Thyroid gland (tissue), 4 donors: ENCODE measurements at regions not wholly inside any gene's neighbourhood (a gene's known extent, or its start where the extent isn't known, plus 50 kb on each side); places are given as distances from the start of the nearest gene placed in this dataset.

Experiments
- POLR2A ChIP-seq, 2 donors: fragments of 450-650 bp; IDR thresholded peaks; one replicate each; pipeline ENCODE4 v1.6.1; 2017; ENCODE audit warnings: antibody characterized with exemption in 2 of 2, mild to moderate bottlenecking in 2 of 2, moderate library complexity in 1 of 2
- TF ChIP-seq, protein P1 (sequence below), 6 experiments: fragments of 200-600 bp in 3 of 6; fragments of 450-650 bp in 3 of 6; sonication (generic) in 3 of 6; IDR thresholded peaks; one replicate each; pipeline ENCODE4 v1.5.1; 2016 to 2019; ENCODE audit warnings: antibody characterized with exemption in 6 of 6, mild to moderate bottlenecking in 2 of 6, inconsistent platforms in 1 of 6, moderate library complexity in 1 of 6

DNA sequence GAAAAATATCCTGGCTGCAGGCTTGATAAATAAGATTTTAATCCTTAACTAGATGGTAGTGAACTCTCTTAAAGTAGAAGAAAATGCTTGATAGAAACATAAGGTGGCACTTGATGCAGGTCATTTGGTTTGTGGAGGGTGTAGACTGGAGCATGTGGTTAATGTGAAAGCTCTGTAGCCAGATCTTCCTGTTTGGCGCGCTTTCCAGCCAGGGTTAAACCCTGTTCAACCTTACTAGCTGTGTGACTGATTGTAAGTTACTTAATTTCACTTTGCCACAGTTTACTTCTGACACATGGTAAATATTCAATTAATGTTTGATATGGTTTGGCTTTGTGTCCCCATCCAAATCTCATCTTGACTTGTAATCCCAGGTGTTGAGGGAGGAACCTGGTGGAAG, 394.0 kb downstream of the REEP3 start:
- TF ChIP-seq, protein P1, sequence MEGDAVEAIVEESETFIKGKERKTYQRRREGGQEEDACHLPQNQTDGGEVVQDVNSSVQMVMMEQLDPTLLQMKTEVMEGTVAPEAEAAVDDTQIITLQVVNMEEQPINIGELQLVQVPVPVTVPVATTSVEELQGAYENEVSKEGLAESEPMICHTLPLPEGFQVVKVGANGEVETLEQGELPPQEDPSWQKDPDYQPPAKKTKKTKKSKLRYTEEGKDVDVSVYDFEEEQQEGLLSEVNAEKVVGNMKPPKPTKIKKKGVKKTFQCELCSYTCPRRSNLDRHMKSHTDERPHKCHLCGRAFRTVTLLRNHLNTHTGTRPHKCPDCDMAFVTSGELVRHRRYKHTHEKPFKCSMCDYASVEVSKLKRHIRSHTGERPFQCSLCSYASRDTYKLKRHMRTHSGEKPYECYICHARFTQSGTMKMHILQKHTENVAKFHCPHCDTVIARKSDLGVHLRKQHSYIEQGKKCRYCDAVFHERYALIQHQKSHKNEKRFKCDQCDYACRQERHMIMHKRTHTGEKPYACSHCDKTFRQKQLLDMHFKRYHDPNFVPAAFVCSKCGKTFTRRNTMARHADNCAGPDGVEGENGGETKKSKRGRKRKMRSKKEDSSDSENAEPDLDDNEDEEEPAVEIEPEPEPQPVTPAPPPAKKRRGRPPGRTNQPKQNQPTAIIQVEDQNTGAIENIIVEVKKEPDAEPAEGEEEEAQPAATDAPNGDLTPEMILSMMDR (IDR thresholded peaks at IDR 0.05) = no peak
- TF ChIP-seq POLR2A (IDR thresholded peaks at IDR 0.05) = no peak
